Suprapubic skin (tissue), 4 donors: ENCODE measurements at regions not wholly inside any gene's neighbourhood (a gene's known extent, or its start where the extent isn't known, plus 50 kb on each side); places are given as distances from the start of the nearest gene placed in this dataset.

Experiments
- CTCF ChIP-seq, 2 donors: fragments of 200-600 bp in 1 of 2; fragments of 450-650 bp in 1 of 2; sonication (generic) in 1 of 2; IDR thresholded peaks; one replicate each; pipeline ENCODE4 v1.5.1; 2016 to 2019; ENCODE audit warnings: antibody characterized with exemption in 2 of 2, mild to moderate bottlenecking in 1 of 2, moderate library complexity in 1 of 2
- EP300 ChIP-seq: sonication (generic); formaldehyde crosslinking; IDR thresholded peaks from one replicate; pipeline ENCODE4 v1.6.1; 2017; ENCODE audit warnings: antibody characterized with exemption
- POLR2A ChIP-seq, 2 donors: fragments of 450-650 bp; IDR thresholded peaks; one replicate each; pipeline ENCODE4 v1.6.1; 2017; ENCODE audit warnings: antibody characterized with exemption in 2 of 2, mild to moderate bottlenecking in 2 of 2, moderate library complexity in 2 of 2
- POLR2AphosphoS5 ChIP-seq, 3 donors: sonication (generic); formaldehyde crosslinking; IDR thresholded peaks; one replicate each; pipeline ENCODE4 v1.6.1; 2017; ENCODE audit warnings: antibody characterized with exemption in 3 of 3

GRCh38 chr17:5942687-5943086 is 127.5 kb upstream of the WSCD1 start:
- no peak for TF ChIP-seq CTCF (IDR thresholded peaks at IDR 0.05)
- TF ChIP-seq POLR2A (IDR thresholded peaks at IDR 0.05): no peak
- no peak for TF ChIP-seq POLR2AphosphoS5 (IDR thresholded peaks at IDR 0.05)
- no peak for TF ChIP-seq EP300
